OCI-LY7 (cell line): ENCODE measurements at regions not wholly inside any gene's neighbourhood (a gene's known extent, or its start where the extent isn't known, plus 50 kb on each side); places are given as distances from the start of the nearest gene placed in this dataset.

Experiments
- EZH2phosphoT487 ChIP-seq: fragments of 200-600 bp; sonication (generic); IDR thresholded peaks from 2 replicates; pipeline ENCODE4 v1.6.1; 2018; ENCODE audit warnings: low read depth, borderline replicate concordance, mild to moderate bottlenecking, mixed run types, antibody characterized with exemption, low read length, moderate library complexity, mixed read lengths
- TF ChIP-seq, protein P1 (sequence below): fragments of 200-600 bp; sonication (generic); conservative IDR thresholded peaks from 2 replicates; pipeline ENCODE4 v1.5.1; 2014; ENCODE audit warnings: mild to moderate bottlenecking, antibody characterized with exemption, low read length, moderate library complexity, mixed read lengths

GRCh38 chr2:199064201-199064600, 393.5 kb downstream of the SATB2 start:
- TF ChIP-seq, protein P1, sequence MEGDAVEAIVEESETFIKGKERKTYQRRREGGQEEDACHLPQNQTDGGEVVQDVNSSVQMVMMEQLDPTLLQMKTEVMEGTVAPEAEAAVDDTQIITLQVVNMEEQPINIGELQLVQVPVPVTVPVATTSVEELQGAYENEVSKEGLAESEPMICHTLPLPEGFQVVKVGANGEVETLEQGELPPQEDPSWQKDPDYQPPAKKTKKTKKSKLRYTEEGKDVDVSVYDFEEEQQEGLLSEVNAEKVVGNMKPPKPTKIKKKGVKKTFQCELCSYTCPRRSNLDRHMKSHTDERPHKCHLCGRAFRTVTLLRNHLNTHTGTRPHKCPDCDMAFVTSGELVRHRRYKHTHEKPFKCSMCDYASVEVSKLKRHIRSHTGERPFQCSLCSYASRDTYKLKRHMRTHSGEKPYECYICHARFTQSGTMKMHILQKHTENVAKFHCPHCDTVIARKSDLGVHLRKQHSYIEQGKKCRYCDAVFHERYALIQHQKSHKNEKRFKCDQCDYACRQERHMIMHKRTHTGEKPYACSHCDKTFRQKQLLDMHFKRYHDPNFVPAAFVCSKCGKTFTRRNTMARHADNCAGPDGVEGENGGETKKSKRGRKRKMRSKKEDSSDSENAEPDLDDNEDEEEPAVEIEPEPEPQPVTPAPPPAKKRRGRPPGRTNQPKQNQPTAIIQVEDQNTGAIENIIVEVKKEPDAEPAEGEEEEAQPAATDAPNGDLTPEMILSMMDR: no peak
- no peak for TF ChIP-seq EZH2phosphoT487
